Thoracic aorta (tissue), 2 donors: ENCODE measurements at regions not wholly inside any gene's neighbourhood (a gene's known extent, or its start where the extent isn't known, plus 50 kb on each side); places are given as distances from the start of the nearest gene placed in this dataset.

Experiments
- ATAC-seq: fragments of 150-250 bp; one replicate; pipeline ENCODE4 v1.8.0; 2017; ENCODE audit warnings: low read depth; ENCODE audit not compliant: insufficient number of reproducible peaks, low FRiP score
- DNase-seq: peaks from one replicate; pipeline ENCODE4 v3.0.0-alpha.2; 2020; ENCODE audit warnings: low spot score
- H3K27ac ChIP-seq, 2 donors: fragments of 200-600 bp; sonication (generic); 1 replicate in 1 of 2; 2 replicates in 1 of 2; pipeline ENCODE4 v1.5.1; 2016; ENCODE audit warnings: mild to moderate bottlenecking in 2 of 2, moderate library complexity in 2 of 2
- H3K27me3 ChIP-seq: fragments of 200-600 bp; sonication (generic); replicated peaks from 2 replicates; pipeline ENCODE4 v1.6.0; 2016; ENCODE audit warnings: mild to moderate bottlenecking; ENCODE audit not compliant: insufficient read depth
- H3K36me3 ChIP-seq: fragments of 200-600 bp; sonication (generic); one replicate; pipeline ENCODE4 v1.5.1; 2016
- H3K4me1 ChIP-seq, 2 donors: fragments of 200-600 bp; sonication (generic); 1 replicate in 1 of 2; 2 replicates in 1 of 2; pipeline versions ENCODE4 v1.5.1 to v1.6.0; 2016; ENCODE audit warnings: low read depth in 2 of 2, mild to moderate bottlenecking in 1 of 2; ENCODE audit not compliant: control insufficient read depth in 1 of 2
- H3K4me3 ChIP-seq: fragments of 200-600 bp; sonication (generic); 2 replicates; pipeline ENCODE4 v1.5.1; 2016; ENCODE audit warnings: mild to moderate bottlenecking
- H3K9me3 ChIP-seq: fragments of 200-600 bp; sonication (generic); 2 replicates; pipeline ENCODE4 v1.5.1; 2016
- TF ChIP-seq, protein P1 (sequence below): fragments of 200-600 bp; sonication (generic); IDR thresholded peaks from one replicate; pipeline ENCODE4 v1.5.1; 2019; ENCODE audit warnings: antibody characterized with exemption

DNA sequence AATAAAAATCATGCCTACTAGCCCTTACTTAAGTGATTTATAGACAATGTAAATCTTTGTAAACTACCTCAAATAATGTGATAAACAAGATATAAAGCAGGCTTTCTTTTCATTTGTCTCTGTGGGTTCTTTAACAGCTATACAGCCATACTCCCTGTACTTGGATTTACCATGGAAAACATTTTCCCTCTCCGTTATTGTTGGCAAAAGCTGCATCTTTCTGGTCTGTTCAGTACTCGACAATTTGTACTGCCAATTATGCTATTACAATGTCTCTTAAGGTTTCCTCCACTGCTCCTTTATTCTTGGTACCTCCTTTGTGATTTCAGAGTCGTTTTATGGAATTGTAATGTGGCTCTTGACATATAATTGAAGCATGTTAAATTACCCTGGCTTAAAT, 426.3 kb upstream of the PKDCC start:
- peaks cover 13 to 39% of the 10 kb centered on the region in 2 donors for H3K4me1 ChIP-seq
- no peaks in the 10 kb centered on the region for H3K36me3 ChIP-seq
- H3K4me3 ChIP-seq = no peak overlapping the region
- TF ChIP-seq, protein P1, sequence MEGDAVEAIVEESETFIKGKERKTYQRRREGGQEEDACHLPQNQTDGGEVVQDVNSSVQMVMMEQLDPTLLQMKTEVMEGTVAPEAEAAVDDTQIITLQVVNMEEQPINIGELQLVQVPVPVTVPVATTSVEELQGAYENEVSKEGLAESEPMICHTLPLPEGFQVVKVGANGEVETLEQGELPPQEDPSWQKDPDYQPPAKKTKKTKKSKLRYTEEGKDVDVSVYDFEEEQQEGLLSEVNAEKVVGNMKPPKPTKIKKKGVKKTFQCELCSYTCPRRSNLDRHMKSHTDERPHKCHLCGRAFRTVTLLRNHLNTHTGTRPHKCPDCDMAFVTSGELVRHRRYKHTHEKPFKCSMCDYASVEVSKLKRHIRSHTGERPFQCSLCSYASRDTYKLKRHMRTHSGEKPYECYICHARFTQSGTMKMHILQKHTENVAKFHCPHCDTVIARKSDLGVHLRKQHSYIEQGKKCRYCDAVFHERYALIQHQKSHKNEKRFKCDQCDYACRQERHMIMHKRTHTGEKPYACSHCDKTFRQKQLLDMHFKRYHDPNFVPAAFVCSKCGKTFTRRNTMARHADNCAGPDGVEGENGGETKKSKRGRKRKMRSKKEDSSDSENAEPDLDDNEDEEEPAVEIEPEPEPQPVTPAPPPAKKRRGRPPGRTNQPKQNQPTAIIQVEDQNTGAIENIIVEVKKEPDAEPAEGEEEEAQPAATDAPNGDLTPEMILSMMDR = no peak
- no peak for DNase-seq
- no peaks in the 10 kb centered on the region for H3K27me3 ChIP-seq
- no peaks in the 10 kb centered on the region for H3K9me3 ChIP-seq
- no peak overlapping the region for H3K27ac ChIP-seq
- no peak for ATAC-seq

DNA sequence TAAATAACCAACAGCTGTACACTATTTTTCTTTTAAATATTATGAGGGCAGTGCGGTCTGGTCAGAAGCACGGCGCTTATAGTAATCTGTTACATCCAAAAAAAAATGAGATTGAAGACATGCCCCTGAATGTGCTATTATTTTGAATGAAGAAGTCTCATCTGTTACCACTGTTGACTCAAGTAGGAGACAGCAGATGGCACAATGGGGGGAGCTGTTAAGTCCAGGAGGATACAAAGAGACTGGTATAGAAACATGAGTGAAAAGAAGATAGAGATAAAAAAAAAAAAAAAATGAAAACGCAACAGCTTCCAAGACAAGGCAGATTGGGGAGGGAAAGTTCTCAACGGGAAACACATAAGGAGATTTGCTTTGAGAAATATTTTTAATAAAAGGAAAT, 425.5 kb upstream of the PKDCC start:
- ATAC-seq = no peak
- no peaks in the 10 kb centered on the region for H3K36me3 ChIP-seq

DNA sequence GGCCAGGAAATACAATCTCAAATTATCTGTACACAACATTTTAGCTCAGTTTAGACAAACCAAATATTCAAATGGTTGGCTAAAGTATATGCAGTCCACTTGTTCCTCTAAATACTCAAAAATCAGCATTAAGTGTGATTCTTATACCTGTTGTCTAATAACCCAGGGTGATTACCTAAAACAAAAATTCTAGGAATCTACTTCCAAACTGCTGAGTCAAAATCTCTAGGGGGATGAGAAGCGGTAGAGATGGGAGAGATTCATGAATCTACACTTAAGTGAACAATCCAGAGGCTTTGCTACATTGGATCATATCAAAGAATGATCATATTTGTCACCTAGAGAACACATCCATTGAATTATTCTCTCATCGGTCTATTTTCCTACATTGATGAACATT, 420.9 kb upstream of the PKDCC start:
- DNase-seq (no peak), ATAC-seq (no peak)
- Histone ChIP-seq H3K4me3 (no peak overlapping the region), H3K9me3 (no peaks in the 10 kb centered on the region), H3K36me3 (no peaks in the 10 kb centered on the region), H3K27me3 (no peaks in the 10 kb centered on the region), H3K4me1 (peaks cover 9 to 49% of the 10 kb centered on the region in 2 donors), H3K27ac (no peak overlapping the region)
- TF ChIP-seq, protein P1 = no peak

More for the DNA sequence above, 425.5 kb upstream of the PKDCC start:
- no peak overlapping the region for H3K27ac ChIP-seq
- H3K4me1 ChIP-seq = peaks cover 13 to 39% of the 10 kb centered on the region in 2 donors
- H3K9me3 ChIP-seq = no peaks in the 10 kb centered on the region
- DNase-seq = no peak
- TF ChIP-seq, protein P1 = no peak
- no peaks in the 10 kb centered on the region for H3K27me3 ChIP-seq
- H3K4me3 ChIP-seq = no peak overlapping the region

DNA sequence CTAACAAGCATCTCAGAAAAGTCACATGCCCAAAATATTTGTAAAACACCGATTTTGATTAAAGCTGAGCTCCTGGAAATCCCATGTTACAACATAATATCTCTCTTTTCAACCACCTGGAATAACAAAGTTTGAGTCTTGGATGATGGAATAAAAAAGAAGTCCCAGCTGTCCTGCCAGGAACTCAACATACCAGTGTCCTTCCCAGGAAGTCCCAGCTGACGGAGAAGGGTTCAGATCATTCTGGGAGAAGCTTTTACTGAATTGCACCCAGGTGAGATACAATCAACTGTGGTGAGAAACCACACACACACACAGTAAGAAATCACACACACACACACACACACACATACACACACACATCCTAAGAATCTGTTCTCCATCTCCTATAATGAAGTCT, 413.1 kb upstream of the PKDCC start:
- TF ChIP-seq, protein P1 = no peak
- ATAC-seq = no peak

DNA sequence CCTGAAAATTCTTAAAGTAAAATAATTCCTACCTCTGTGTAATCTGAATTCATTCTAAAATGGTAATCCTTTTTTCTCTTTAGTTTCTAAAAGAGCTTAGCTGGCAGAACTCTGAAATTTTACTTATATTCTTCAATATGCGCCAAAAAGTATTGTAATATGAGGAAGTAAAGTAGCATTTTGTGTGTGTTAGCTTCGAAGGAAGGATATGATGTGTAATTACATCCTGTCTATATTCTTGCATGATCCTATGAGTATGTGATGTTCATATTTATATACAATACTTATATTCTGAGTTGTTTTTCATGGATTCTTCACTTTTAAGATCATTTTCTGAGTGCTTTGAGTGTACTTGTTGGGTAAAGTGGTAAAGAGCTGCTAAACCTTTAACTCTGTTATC, 402.9 kb upstream of the PKDCC start:
- TF ChIP-seq, protein P1 = no peak
- no peaks in the 10 kb centered on the region for H3K36me3 ChIP-seq
- ATAC-seq = no peak
- H3K27ac ChIP-seq = no peak overlapping the region
- H3K4me3 ChIP-seq = no peak overlapping the region
- peaks cover 4 to 19% of the 10 kb centered on the region in 2 donors for H3K4me1 ChIP-seq
- no peak for DNase-seq
- H3K9me3 ChIP-seq = no peaks in the 10 kb centered on the region
- no peaks in the 10 kb centered on the region for H3K27me3 ChIP-seq

More for the DNA sequence above, 413.1 kb upstream of the PKDCC start:
- DNase-seq = no peak
- Histone ChIP-seq H3K27me3 (no peaks in the 10 kb centered on the region), H3K27ac (no peak overlapping the region), H3K4me3 (no peak overlapping the region), H3K9me3 (no peaks in the 10 kb centered on the region), H3K36me3 (no peaks in the 10 kb centered on the region), H3K4me1 (peaks cover 4 to 19% of the 10 kb centered on the region in 2 donors)
